Mesodermal cell (in vitro differentiated cells): ENCODE measurements at regions not wholly inside any gene's neighbourhood (a gene's known extent, or its start where the extent isn't known, plus 50 kb on each side); places are given as distances from the start of the nearest gene placed in this dataset.

Experiments
- H3K27ac ChIP-seq: 2 replicates; pipeline ENCODE4 v1.7.0; 2013; ENCODE audit warnings: mild to moderate bottlenecking, low read depth, low read length, moderate library complexity; ENCODE audit not compliant: severe bottlenecking
- H3K36me3 ChIP-seq: 2 replicates; pipeline ENCODE4 v1.7.1; 2013; ENCODE audit warnings: mild to moderate bottlenecking, low read length, moderate library complexity; ENCODE audit not compliant: control insufficient read depth, insufficient read depth
- H3K4me1 ChIP-seq: one replicate; pipeline ENCODE4 v1.7.1; 2013; ENCODE audit warnings: mild to moderate bottlenecking, low read length; ENCODE audit not compliant: insufficient read depth, control insufficient read depth, poor library complexity, severe bottlenecking
- H3K4me3 ChIP-seq: 2 replicates; pipeline ENCODE4 v1.7.0; 2013; ENCODE audit warnings: low read length, control low read depth, mild to moderate bottlenecking; ENCODE audit not compliant: insufficient read depth, poor library complexity, severe bottlenecking; ENCODE audit errors: extremely low read depth
- H3K9me3 ChIP-seq: 2 replicates; pipeline ENCODE4 v1.7.1; 2013; ENCODE audit warnings: mild to moderate bottlenecking, low read length, moderate library complexity; ENCODE audit not compliant: control insufficient read depth
- WGBS, 2 experiments: methylation state at CpG; one replicate each; pipeline ENCODE4 v1.1.5; 2013; ENCODE audit warnings: missing lambda C conversion rate in 2 of 2; ENCODE audit not compliant: insufficient coverage in 2 of 2; 5-methylcytosine and 5-hydroxymethylcytosine counted together

GRCh38 chr5:53178830-53179229, 69.3 kb upstream of the MOCS2 start:
- H3K4me1 ChIP-seq, result no peaks in the 10 kb centered on the region
- no peak overlapping the region for H3K4me3 ChIP-seq
- H3K9me3 ChIP-seq, result no peaks in the 10 kb centered on the region
- H3K27ac ChIP-seq, result no peak overlapping the region
- H3K36me3 ChIP-seq, result no peaks in the 10 kb centered on the region
- no CpG with 5 or more reads among the region's 4 CpGs for WGBS, 2 experiments

DNA sequence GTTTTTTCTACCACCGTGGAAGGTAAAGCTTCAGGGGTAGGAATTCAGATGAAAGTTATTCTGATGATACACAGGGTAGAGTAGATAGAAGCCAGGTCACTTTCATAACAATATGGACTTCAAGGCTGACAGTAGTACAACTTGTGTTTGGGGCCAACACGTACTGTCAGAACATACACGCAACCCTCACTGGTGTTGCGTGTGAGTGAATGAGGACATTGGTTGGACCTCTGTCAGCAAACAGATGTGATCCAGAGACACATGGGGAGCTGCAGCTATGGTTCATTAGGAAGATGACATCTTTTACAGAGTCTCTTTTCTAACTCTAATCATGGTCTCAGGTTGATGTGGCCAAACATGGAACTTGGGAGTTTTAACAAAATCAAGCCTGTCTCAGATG, 70.1 kb upstream of the MOCS2 start:
- Histone ChIP-seq H3K4me3 (no peak overlapping the region), H3K27ac (no peak overlapping the region), H3K4me1 (no peaks in the 10 kb centered on the region), H3K9me3 (no peaks in the 10 kb centered on the region), H3K36me3 (no peaks in the 10 kb centered on the region)
- WGBS, 2 experiments, result 94 to 100% methylated on average over 1 to 3 of the region's 4 CpGs

- 90 to 100% methylated on average over 1 to 3 of the region's 5 CpGs for WGBS, 2 experiments
- H3K9me3 ChIP-seq, result no peaks in the 10 kb centered on the region
- H3K4me1 ChIP-seq, result no peaks in the 10 kb centered on the region
- no peaks in the 10 kb centered on the region for H3K36me3 ChIP-seq
- H3K4me3 ChIP-seq, result no peak overlapping the region
- H3K27ac ChIP-seq, result no peak overlapping the region
Observed at GRCh38 chr5:53180538-53180937, 71.0 kb upstream of the MOCS2 start.

GRCh38 chr5:53180991-53181390, 71.4 kb upstream of the MOCS2 start:
- H3K4me3 ChIP-seq, result no peak overlapping the region
- WGBS, 2 experiments, result no CpG with 5 or more reads among the region's 1 CpG
- H3K4me1 ChIP-seq, result no peaks in the 10 kb centered on the region
- H3K36me3 ChIP-seq, result no peaks in the 10 kb centered on the region
- H3K9me3 ChIP-seq, result no peaks in the 10 kb centered on the region
- H3K27ac ChIP-seq, result no peak overlapping the region

DNA sequence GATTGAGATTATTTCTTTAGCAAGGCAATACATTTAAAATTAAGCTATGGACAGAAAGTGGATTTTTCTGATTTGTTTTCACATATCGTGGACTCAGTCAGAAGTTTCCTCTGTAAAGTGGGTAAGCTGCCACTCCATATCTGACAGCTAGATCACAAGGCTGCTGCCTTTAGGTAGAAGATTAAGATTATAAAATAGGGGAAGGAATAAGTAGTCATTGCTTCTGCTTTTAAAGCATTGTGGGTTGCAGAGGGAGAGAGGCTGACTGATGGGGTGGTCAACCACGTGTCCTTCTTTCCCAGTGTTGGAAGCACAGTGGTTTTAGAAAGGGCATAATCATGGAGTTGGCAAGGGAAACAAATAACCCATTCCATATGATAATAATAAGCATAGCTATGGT, 74.3 kb upstream of the MOCS2 start:
- Histone ChIP-seq H3K4me3 (no peak overlapping the region), H3K36me3 (no peaks in the 10 kb centered on the region)
- WGBS, 2 experiments, result 67 to 100% methylated on average over 1 of the region's 2 CpGs

GRCh38 chr5:53191548-53192165, 82.1 kb upstream of the MOCS2 start:
- Histone ChIP-seq H3K4me3 (no peak overlapping the region), H3K4me1 (peaks cover 9% of the 10 kb centered on the region), H3K36me3 (no peaks in the 10 kb centered on the region), H3K9me3 (peaks cover 12% of the 10 kb centered on the region), H3K27ac (no peak overlapping the region)
- WGBS, 2 experiments, result 86 to 100% methylated on average over 1 of the region's 4 CpGs

More for the DNA sequence above, 74.3 kb upstream of the MOCS2 start:
- H3K27ac ChIP-seq, result no peak overlapping the region
- no peaks in the 10 kb centered on the region for H3K9me3 ChIP-seq
- H3K4me1 ChIP-seq, result no peaks in the 10 kb centered on the region

GRCh38 chr5:53194086-53194485, 84.5 kb upstream of the MOCS2 start:
- H3K27ac ChIP-seq, result no peak overlapping the region
- peaks cover 12% of the 10 kb centered on the region for H3K9me3 ChIP-seq
- no peaks in the 10 kb centered on the region for H3K36me3 ChIP-seq
- peaks cover 9% of the 10 kb centered on the region for H3K4me1 ChIP-seq
- 100% methylated on average over 2 of the region's 2 CpGs; no CpG with 5 or more reads in 1 of the 2 experiments for WGBS, 2 experiments
- H3K4me3 ChIP-seq, result no peak overlapping the region

- H3K36me3 ChIP-seq, result no peaks in the 10 kb centered on the region
Observed at GRCh38 chr5:53199882-53200281, 90.3 kb upstream of the MOCS2 start.

DNA sequence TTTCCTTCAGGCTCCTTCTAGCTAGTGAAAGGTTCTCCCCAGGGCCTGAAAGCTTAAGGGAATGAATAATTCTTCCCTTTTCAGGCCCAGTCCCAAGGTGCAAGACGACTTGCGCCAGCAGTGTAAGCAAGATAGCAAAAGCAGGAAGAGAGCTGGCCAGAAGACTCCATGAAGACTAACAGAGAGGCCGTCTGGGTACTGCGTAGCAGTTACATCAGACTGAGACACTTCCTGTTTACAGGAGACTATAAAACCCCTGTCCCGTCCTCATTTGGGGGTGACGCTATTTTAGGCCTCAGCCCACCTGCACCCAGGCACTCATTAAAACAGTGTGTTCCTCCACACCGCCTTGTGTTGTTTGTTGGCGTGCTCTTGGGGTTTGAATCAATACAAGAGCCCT, 90.7 kb upstream of the MOCS2 start:
- H3K9me3 ChIP-seq, result peaks cover 4% of the 10 kb centered on the region
- no peak overlapping the region for H3K27ac ChIP-seq
- no peaks in the 10 kb centered on the region for H3K36me3 ChIP-seq
- WGBS, 2 experiments, result 96 to 98% methylated on average over 6 of the region's 8 CpGs
- H3K4me1 ChIP-seq, result no peaks in the 10 kb centered on the region
- no peak overlapping the region for H3K4me3 ChIP-seq

More at GRCh38 chr5:53199882-53200281, 90.3 kb upstream of the MOCS2 start:
- H3K4me3 ChIP-seq, result no peak overlapping the region
- no peaks in the 10 kb centered on the region for H3K4me1 ChIP-seq
- H3K27ac ChIP-seq, result no peak overlapping the region
- H3K9me3 ChIP-seq, result peaks cover 4% of the 10 kb centered on the region

GRCh38 chr5:53201746-53202145, 92.2 kb upstream of the MOCS2 start:
- Histone ChIP-seq H3K36me3 (no peaks in the 10 kb centered on the region), H3K9me3 (peaks cover 4% of the 10 kb centered on the region), H3K27ac (no peak overlapping the region), H3K4me1 (no peaks in the 10 kb centered on the region), H3K4me3 (no peak overlapping the region)
- 96 to 100% methylated on average over 3 of the region's 3 CpGs for WGBS, 2 experiments

DNA sequence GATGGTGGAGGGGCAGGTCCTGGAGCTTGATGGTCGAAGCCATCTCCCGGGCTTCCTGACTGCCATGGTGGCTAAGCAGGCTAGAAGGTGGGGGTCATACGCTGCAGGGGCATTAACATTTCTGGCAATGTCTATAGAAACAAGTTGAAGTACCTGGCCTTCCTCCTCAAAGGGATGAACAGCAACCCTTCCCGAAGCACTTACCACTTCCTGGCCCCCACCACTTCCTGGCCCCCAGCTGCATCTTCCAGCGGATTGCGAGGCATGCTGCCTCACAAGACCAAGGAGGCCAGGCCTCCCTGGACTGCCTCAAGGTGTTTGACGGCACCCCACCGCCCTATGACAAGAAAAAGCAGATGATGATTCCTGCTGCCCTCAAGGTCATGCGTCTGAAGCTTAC, 97.0 kb upstream of the MOCS2 start:
- H3K27ac ChIP-seq, result no peak overlapping the region
- H3K4me1 ChIP-seq, result no peaks in the 10 kb centered on the region
- no peak overlapping the region for H3K4me3 ChIP-seq
- WGBS, 2 experiments, result 88 to 97% methylated on average over 6 to 8 of the region's 9 CpGs
- H3K9me3 ChIP-seq, result no peaks in the 10 kb centered on the region
- no peaks in the 10 kb centered on the region for H3K36me3 ChIP-seq
